Smooth muscle cell (in vitro differentiated cells): ENCODE measurements at regions not wholly inside any gene's neighbourhood (a gene's known extent, or its start where the extent isn't known, plus 50 kb on each side); places are given as distances from the start of the nearest gene placed in this dataset.

Source experiments
- DNase-seq: peaks from one replicate; lab custom pipeline; 2025; ENCODE audit not compliant: unreplicated experiment; lab: John Stamatoyannopoulos, UW
- H2AFZ ChIP-seq: fragments of 200-600 bp; sonication (generic); 2 replicates; pipeline ENCODE4 v1.6.0; 2016; ENCODE audit warnings: antibody characterized with exemption, low read depth, mild to moderate bottlenecking
- H3F3A ChIP-seq: fragments of 200-600 bp; sonication (generic); 2 replicates; pipeline ENCODE4 v1.6.0; 2017; ENCODE audit warnings: antibody characterized with exemption, low read depth
- H3K27ac ChIP-seq: fragments of 200-600 bp; sonication (generic); 2 replicates; pipeline ENCODE4 v1.5.1; 2016; ENCODE audit warnings: low read depth, mild to moderate bottlenecking
- H3K27me3 ChIP-seq: fragments of 200-600 bp; sonication (generic); 2 replicates; pipeline ENCODE4 v1.6.1; 2016; ENCODE audit warnings: low read depth, mild to moderate bottlenecking
- H3K36me3 ChIP-seq: fragments of 200-600 bp; sonication (generic); 2 replicates; pipeline ENCODE4 v1.5.1; 2016; ENCODE audit warnings: low read depth
- H3K4me1 ChIP-seq: fragments of 200-600 bp; sonication (generic); 2 replicates; pipeline ENCODE4 v1.5.1; 2016; ENCODE audit warnings: low read depth
- H3K4me2 ChIP-seq: fragments of 200-600 bp; sonication (generic); 2 replicates; pipeline ENCODE4 v1.6.0; 2016; ENCODE audit warnings: mild to moderate bottlenecking
- H3K4me3 ChIP-seq: fragments of 200-600 bp; sonication (generic); 2 replicates; pipeline ENCODE4 v1.5.1; 2016; ENCODE audit warnings: mild to moderate bottlenecking
- H3K79me2 ChIP-seq: fragments of 200-600 bp; sonication (generic); 2 replicates; pipeline ENCODE4 v1.6.0; 2016; ENCODE audit warnings: low read depth, mild to moderate bottlenecking
- H3K9ac ChIP-seq: fragments of 200-600 bp; sonication (generic); 2 replicates; pipeline ENCODE4 v1.6.0; 2016; ENCODE audit warnings: low read depth
- H3K9me3 ChIP-seq: fragments of 200-600 bp; sonication (generic); replicated peaks from 2 replicates; pipeline ENCODE4 v1.5.1; 2016; ENCODE audit warnings: low read depth
- H4K20me1 ChIP-seq: fragments of 200-600 bp; sonication (generic); 2 replicates; pipeline ENCODE4 v1.6.0; 2016; ENCODE audit warnings: low read depth
- CTCF ChIP-seq: fragments of 200-600 bp; sonication (generic); IDR thresholded peaks from 2 replicates; pipeline ENCODE4 v1.5.1; 2017; ENCODE audit warnings: borderline replicate concordance, mild to moderate bottlenecking, antibody characterized with exemption; ENCODE audit not compliant: insufficient read depth, poor library complexity, severe bottlenecking
- WGBS: methylation state at CpG from one replicate; pipeline ENCODE4 v1.1.7; 2016; ENCODE audit warnings: low lambda C conversion rate; 5-methylcytosine and 5-hydroxymethylcytosine counted together

GRCh38 chr6:165894171-165894825 lies 231.3 kb upstream of the PDE10A start:
- Histone ChIP-seq H4K20me1 (no peaks in the 10 kb centered on the region), H3K9ac (no peak overlapping the region), H3K79me2 (no peaks in the 10 kb centered on the region), H2AFZ (no peak overlapping the region), H3K4me1 (no peaks in the 10 kb centered on the region), H3K4me2 (no peak overlapping the region), H3K36me3 (no peaks in the 10 kb centered on the region), H3K9me3 (no peaks in the 10 kb centered on the region), H3F3A (no peaks in the 10 kb centered on the region), H3K27me3 (no peaks in the 10 kb centered on the region), H3K4me3 (no peak overlapping the region), H3K27ac (no peak overlapping the region)
- 67% methylated on average over 10 of the region's 10 CpGs for WGBS
- no peak for DNase-seq
- TF ChIP-seq CTCF = no peak

DNA sequence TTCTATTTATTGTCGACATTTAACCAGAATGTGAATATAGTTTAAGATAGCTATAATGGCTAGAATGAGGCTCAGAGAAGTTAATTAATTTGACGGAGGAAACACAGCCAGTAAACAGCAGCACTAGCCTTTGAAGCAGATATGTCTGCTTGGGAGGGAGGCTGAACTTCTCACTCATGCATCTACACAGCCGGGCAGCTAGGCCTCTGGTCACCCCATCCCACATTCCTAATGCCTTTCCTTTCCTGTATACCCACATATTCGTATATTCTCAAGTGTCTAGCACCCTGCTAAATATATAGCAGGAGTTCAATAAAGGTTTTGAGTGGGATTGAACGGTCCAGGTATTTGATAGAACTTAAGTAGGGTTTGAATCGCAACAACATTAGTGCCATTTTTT lies 230.4 kb upstream of the PDE10A start:
- H3K9ac ChIP-seq = no peak overlapping the region
- DNase-seq = no peak
- no peaks in the 10 kb centered on the region for H3K4me1 ChIP-seq
- H3F3A ChIP-seq = no peaks in the 10 kb centered on the region
- H3K4me3 ChIP-seq = no peak overlapping the region
- no peak overlapping the region for H3K27ac ChIP-seq
- WGBS = 91% methylated on average over 6 of the region's 6 CpGs
- H3K79me2 ChIP-seq = no peaks in the 10 kb centered on the region
- H3K4me2 ChIP-seq = no peak overlapping the region
- H3K36me3 ChIP-seq = no peaks in the 10 kb centered on the region
- no peaks in the 10 kb centered on the region for H3K27me3 ChIP-seq
- no peaks in the 10 kb centered on the region for H3K9me3 ChIP-seq
- no peaks in the 10 kb centered on the region for H4K20me1 ChIP-seq
- no peak overlapping the region for H2AFZ ChIP-seq
- no peak for TF ChIP-seq CTCF

DNA sequence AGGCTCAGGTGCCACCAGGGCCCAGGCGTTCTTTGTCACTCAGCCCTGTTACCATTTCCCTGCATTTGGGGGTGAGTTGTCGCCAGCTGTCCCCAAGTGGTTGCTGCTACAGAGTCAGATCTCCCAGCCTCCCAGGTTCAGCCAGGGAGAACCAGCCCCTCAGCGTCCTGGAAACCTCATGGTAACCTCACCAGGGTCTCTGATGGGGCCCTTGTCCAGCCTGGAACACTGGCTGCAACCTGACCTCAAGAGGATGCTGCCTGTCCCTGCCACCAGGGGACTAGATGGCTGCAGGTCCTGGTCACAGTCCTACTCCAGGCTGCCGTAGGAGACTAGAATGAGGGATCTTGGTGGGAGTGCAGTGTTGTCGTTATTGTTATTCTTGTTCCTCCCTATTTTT lies 228.3 kb upstream of the PDE10A start:
- Histone ChIP-seq H3K27me3 (no peaks in the 10 kb centered on the region), H3K9ac (no peak overlapping the region), H3K4me1 (no peaks in the 10 kb centered on the region), H2AFZ (no peak overlapping the region), H3F3A (no peaks in the 10 kb centered on the region), H3K27ac (no peak overlapping the region), H3K79me2 (no peaks in the 10 kb centered on the region), H4K20me1 (no peaks in the 10 kb centered on the region), H3K36me3 (no peaks in the 10 kb centered on the region), H3K9me3 (no peaks in the 10 kb centered on the region), H3K4me2 (no peak overlapping the region), H3K4me3 (no peak overlapping the region)
- 90% methylated on average over 5 of the region's 5 CpGs for WGBS
- TF ChIP-seq CTCF = no peak
- no peak for DNase-seq

DNA sequence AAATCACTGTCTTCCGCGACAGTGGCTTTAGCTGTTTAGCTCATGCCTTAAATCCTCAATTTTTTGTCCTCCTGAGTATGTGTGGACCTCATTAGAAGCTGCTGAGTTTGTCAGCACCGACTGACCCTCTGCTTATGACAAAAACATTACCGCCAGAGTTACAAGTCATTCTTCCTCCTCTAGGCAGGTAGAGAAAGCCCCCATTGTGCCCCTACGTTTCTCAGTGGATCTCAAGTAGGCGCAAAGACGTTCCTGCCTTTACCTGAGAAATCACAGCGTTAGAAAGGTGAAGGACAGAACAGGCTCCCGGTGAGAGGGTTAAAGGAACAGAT lies 227.3 kb upstream of the PDE10A start:
- no peaks in the 10 kb centered on the region for H3K9me3 ChIP-seq
- no peaks in the 10 kb centered on the region for H3K79me2 ChIP-seq
- no peaks in the 10 kb centered on the region for H3K36me3 ChIP-seq
- no peaks in the 10 kb centered on the region for H4K20me1 ChIP-seq
- TF ChIP-seq CTCF = no peak
- no peak overlapping the region for H3K27ac ChIP-seq
- H3K9ac ChIP-seq = no peak overlapping the region
- WGBS = 47% methylated on average over 9 of the region's 9 CpGs
- H3F3A ChIP-seq = no peaks in the 10 kb centered on the region
- peak overlapping the region; percentile 43 for H3K4me2 ChIP-seq
- H3K4me1 ChIP-seq = no peaks in the 10 kb centered on the region
- no peak for DNase-seq
- H3K4me3 ChIP-seq = no peak overlapping the region
- H3K27me3 ChIP-seq = no peaks in the 10 kb centered on the region
- peak overlapping the region; percentile 69 for H2AFZ ChIP-seq
